ENCODE measurements at regions not wholly inside any gene's neighbourhood (a gene's known extent, or its start where the extent isn't known, plus 50 kb on each side); places are given as distances from the start of the nearest gene placed in this dataset.

GRCh38 chr6:90382760-90383159, 86.1 kb upstream of the BACH2 start:
- no peaks in the 10 kb centered on the region for H3K9me3 ChIP-seq
- intact Hi-C loops (cut with DNase I; ENCODE audit: low total_unique reads) = no loop called here
- no peak for TF ChIP-seq CTCF (IDR thresholded peaks at IDR 0.05)
- no peak for TF ChIP-seq POLR2A (IDR thresholded peaks at IDR 0.05)
- H3K36me3 ChIP-seq (ENCODE audit: low read depth, missing control alignments) = no peaks in the 10 kb centered on the region
- H3K27ac ChIP-seq = no peak overlapping the region
- H3K4me3 ChIP-seq = no peak overlapping the region
- no peaks in the 10 kb centered on the region for H3K4me1 ChIP-seq
- no peaks in the 10 kb centered on the region for H3K27me3 ChIP-seq
- DNase-seq = no peak
- 71 to 72% methylated on average over 6 of the region's 6 CpGs for WGBS, 2 donors

- Histone ChIP-seq H3K4me1 (no peaks in the 10 kb centered on the region), H3K27me3 (no peaks in the 10 kb centered on the region), H3K4me3 (no peak overlapping the region), H3K27ac (peak overlapping the region in 1 of 2 donors; percentile 55), H3K36me3 (ENCODE audit: low read depth, missing control alignments) (no peaks in the 10 kb centered on the region), H3K9me3 (no peaks in the 10 kb centered on the region)
- TF ChIP-seq POLR2A (IDR thresholded peaks at IDR 0.05) (no peak), CTCF (IDR thresholded peaks at IDR 0.05) (no peak)
- intact Hi-C loops (cut with DNase I; ENCODE audit: low total_unique reads) = no loop called here
- peak; percentile 26 for DNase-seq
- 61 to 73% methylated on average over 9 of the region's 9 CpGs for WGBS, 2 donors
These were observed 79.2 kb upstream of the BACH2 start for GRCh38 chr6:90375681-90376439.

GRCh38 chr6:90374201-90374600, 77.6 kb upstream of the BACH2 start:
- DNase-seq = no peak
- 71 to 81% methylated on average over 4 of the region's 4 CpGs for WGBS, 2 donors
- no peak for TF ChIP-seq CTCF (IDR thresholded peaks at IDR 0.05)
- TF ChIP-seq POLR2A (IDR thresholded peaks at IDR 0.05) = no peak
- Histone ChIP-seq H3K36me3 (ENCODE audit: low read depth, missing control alignments) (no peaks in the 10 kb centered on the region), H3K9me3 (no peaks in the 10 kb centered on the region), H3K27me3 (no peaks in the 10 kb centered on the region), H3K27ac (no peak overlapping the region), H3K4me3 (no peak overlapping the region), H3K4me1 (no peaks in the 10 kb centered on the region)
- intact Hi-C loops (cut with DNase I; ENCODE audit: low total_unique reads) = no loop called here

GRCh38 chr6:90372885-90373284, 76.2 kb upstream of the BACH2 start:
- no peak for DNase-seq

More at GRCh38 chr6:90372885-90373284, 76.2 kb upstream of the BACH2 start:
- Histone ChIP-seq H3K36me3 (ENCODE audit: low read depth, missing control alignments) (no peaks in the 10 kb centered on the region), H3K4me3 (no peak overlapping the region), H3K27me3 (no peaks in the 10 kb centered on the region), H3K4me1 (no peaks in the 10 kb centered on the region), H3K27ac (no peak overlapping the region), H3K9me3 (no peaks in the 10 kb centered on the region)
- TF ChIP-seq CTCF (IDR thresholded peaks at IDR 0.05) = no peak
- no peak for TF ChIP-seq POLR2A (IDR thresholded peaks at IDR 0.05)
- WGBS, 2 donors = 89 to 100% methylated on average over 2 of the region's 2 CpGs
- intact Hi-C loops (cut with DNase I; ENCODE audit: low total_unique reads) = no loop called here
